Endometrium (tissue), 2 donors: ENCODE measurements at regions not wholly inside any gene's neighbourhood (a gene's known extent, or its start where the extent isn't known, plus 50 kb on each side); places are given as distances from the start of the nearest gene placed in this dataset.
"Not testable (repeated sequence)": the region's sequence is repeated elsewhere in the genome, so short reads cannot be mapped to it uniquely, and the experiment has no call there.

ENCODE experiments used
- FAIRE-seq: peaks from 2 replicates; lab custom pipeline; 2012; peaks lifted over from hg19 to GRCh38; lab: Jason Lieb, UNC
- donor health status: control.
- donor health status: control.

DNA sequence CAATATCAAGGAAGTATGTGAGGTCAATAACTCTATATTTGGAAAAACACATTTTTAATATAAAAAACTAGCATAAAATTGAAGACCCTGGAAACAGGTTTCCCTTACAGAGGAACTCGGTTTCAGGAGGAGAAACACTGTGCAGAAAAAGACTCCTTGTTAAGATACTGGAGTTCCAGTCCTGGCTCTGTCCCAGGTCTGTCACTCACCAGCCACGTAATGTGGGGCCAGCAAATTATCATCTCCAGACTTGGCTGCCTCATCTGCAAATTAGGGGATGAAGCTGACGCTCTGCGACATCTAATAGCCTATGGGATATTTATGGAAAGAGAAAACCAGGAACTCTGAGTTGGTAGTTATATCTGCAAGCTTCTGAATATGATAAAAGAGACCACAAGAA lies 702.7 kb downstream of the EPHA7 start:
- no peak for FAIRE-seq

DNA sequence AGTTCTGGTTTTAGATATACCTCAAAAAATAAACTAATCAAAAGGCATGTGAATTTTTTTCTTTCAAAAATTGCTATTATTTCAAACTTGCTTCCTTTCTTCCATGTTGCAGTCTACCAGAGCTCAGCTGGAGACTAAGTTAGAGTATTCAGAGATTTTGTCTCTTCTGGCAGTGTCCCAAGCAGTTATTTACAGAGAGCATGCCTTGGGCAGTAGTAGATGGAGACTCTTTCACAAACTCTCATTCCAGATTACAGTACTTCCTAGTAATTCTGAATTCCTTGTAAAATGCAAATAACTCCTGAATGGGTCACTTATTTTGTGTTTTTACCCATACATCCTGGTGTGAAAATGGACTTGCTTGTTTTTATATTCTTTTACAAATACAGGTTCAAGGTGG lies 703.4 kb downstream of the EPHA7 start:
- no peak for FAIRE-seq

DNA sequence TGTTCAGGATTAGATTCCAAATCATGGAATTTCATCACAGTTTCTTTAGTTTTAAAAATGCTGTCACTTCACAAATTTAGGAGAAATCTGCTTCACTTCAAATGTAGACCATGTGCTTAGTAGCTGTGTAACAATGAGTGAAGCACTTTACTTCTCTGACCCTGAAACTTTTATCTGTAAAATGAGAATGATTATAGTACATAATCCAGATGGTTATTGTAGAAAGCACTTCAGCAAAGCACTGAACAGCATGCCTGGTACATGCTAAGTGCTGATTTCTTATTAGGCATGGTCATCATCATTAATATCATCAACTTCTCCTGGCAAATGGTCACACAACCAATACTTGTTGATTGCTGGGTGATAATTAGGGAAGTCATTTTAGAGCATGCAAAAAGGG lies 705.0 kb downstream of the EPHA7 start:
- no peak for FAIRE-seq

DNA sequence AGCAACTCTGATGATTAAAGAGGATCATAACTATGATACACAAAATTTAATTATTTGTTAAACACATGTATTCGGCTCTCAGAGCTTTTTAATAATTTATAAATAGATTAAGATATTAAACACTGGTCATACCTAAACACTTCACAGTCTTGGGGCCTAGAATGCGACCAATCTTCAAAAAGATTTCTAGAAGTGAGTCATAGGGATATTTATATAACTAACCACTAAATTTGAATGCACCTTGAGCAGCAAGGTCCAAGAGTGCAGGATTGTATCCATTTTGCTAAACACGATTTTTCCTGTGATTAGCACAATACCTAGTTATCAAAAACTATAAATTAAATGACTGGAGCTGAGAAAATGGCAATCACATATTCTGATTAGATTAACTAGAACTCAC lies 709.3 kb downstream of the EPHA7 start:
- no peak for FAIRE-seq

DNA sequence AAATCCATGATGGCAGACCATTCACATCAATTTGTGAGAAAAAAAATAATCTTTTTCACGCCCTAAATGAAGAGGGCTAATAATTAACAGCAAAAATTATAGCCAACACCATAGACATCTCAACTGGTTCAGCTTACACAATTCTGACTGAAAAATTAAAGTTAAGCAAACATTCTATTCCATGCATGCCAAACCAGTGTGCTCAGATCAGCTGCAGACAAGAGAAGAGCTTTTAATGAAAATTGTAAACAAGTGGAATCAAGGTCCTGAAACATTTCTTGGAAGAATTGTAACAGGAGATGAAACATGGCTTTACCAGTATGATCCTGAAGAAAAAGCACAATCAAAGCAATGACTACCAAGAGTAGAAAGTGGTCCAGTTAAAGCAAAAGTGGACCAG lies 710.4 kb downstream of the EPHA7 start:
- FAIRE-seq: no peak

DNA sequence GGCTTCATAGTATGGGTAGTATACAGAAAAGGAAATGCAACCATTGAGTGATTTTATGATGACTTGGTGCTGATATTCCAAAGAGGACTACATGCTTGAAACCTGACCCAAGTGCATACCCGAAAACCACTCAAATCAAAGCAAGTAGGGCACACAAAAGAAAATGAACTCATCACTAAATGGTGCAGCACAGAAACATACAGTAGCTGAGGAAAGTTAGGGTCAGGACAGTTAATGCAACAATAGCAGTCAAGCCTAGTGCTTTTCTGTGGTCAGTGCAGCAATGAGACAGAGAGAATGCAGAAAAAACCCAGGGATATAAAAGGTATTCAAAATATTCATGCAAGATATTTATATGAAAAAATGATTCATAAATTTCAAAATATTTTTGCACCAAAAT lies 711.1 kb downstream of the EPHA7 start:
- no peak for FAIRE-seq

DNA sequence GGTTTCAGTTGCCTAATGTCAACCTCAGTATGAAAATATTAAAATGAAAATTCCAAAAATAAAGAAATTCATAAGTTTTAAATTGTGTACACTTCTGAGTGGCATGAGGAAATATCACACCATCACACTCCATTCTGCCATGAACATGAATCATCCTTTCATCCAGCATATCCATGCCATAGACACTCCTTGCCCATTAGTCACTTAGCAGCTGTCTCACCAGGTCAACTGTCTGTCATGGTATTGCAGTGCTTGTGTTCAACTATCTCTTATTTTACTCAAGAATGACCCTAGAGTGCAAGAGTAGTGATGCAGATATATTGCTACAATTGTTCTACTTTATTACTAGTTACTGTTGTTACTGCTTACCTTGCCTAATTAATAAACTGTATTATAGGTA lies 712.4 kb downstream of the EPHA7 start:
- no peak for FAIRE-seq

DNA sequence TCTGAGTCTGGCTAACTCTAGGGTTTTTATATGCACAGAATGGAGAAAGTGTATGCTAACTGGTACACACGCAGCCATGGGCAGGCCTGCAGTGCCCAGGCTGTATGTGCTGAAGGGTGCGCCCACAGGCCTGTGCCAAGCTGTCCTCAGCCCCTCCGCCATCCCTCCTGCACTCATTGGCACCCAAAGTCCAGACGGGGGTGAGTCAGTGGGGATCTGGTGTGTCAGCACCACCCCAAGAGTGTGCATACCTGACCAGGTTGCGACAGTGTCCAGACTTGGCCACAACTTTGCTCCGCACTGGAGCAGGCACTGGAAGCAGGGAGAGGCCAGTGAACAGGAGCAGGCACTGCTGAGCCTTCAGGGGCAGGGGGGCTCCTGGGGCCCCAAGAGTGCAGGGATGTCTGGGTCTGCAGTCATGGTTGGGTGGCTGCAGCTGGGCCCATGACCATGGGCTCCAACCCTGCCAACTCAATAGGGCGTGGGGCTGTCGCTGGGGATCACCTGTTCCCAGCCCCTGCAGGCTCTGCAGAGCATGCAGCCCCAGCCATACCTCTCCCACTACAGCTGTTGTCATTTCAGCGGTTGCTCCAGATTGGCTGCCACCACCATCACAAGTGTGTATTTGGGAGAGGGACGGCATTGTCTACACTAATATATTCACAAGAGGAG lies 717.8 kb downstream of the EPHA7 start:
- no peak for FAIRE-seq

DNA sequence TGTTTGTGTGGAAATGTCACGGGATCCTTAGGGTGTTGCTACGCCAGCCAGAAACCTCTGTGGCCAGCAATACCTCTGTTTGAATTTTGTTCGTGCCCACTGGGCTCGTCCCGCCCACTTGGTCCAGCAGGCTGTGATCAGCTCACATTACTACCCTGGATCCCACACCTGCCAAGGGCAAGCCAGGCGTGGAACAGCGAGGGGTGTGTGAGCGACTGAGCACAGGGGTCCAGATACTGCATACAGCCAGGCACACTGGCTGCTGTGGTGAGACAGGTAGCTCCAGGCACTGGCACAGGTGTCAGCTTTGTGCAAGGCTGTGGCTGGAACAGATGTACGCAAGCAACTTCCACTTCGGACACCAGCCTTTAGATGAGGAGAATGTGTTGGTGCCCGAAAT lies 718.9 kb downstream of the EPHA7 start:
- no peak for FAIRE-seq

DNA sequence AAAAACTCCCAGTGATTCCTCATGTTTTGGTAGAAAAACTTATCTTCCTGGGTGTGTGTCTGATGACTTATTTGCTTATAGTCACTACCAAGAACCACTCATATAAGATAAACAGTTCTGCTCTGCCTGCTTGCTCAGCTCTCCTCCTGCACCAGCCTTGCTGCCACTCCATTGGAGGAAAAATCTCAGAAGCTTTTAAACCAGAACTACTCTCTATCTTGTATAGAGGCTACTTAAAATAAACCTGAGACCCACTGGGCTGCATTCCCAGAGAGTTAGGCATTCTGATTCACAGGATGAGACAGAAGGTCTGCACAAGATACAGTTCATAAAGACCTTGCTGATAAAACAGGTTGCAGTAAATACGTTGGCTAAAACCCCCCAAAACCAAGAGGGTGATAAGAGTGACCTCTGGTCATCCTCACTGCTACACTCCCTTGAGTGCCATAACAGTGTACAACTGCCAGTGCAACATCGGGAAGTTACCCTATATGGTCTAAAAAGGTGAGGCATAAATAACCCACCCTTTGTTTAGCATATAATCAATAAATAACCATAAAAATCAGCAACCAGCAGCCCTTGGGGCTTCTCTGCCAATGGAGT lies 728.3 kb downstream of the EPHA7 start:
- no peak for FAIRE-seq

DNA sequence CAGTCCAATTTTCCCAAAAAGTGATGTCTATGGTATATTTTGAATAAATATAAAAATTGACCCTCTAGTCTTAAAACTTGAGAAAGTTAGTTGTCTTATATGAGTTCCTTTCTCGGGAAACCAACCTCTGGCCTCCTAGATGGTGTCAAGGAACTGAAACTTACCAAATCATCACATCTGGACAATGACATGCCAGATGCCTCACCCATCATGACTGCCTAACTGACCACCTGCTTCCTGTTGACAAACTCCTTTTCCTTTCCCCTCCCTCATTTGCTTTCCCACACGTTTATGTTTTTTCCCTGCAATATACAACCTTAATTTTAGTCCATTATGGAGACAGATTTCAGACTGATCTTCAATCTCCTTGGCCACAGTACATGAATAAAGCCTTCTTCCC lies 731.0 kb downstream of the EPHA7 start:
- FAIRE-seq: no peak

DNA sequence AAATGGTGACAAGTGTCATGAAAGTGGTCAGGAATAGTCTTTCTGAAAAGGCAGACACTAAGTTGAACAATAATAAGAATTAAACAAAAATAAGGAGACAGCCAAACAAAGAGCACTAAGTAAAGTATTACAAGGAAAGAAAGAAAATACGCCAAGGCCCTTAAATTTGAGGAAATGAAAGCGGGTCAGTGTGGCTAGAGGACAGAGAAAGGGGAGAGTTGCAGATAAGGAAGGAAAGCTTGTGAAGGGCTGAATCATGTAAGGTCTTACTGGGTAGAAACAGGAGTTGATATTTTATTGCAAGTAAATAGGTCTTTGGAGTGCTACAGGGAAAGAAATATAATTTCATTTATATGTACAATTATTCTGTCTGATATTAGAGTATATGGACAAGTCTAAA lies 732.1 kb downstream of the EPHA7 start:
- FAIRE-seq: no peak

DNA sequence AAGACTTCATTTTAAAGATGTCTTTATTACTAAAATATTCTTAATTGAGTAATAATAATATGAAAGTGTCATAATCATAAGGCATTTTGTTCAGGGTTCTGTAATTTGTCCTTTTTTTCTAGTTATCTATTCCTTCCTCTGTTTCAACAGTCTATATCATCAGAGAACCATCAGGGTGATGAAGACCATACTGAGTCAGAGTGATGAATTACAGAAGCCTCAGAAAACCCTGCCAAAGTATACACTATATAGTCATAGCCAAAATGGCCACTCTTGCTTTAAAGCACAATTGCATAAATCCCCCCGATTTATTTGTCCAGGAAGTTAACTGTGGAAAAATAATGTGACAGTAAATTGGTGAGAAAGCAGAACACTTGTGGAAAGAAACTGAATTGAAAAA lies 735.0 kb downstream of the EPHA7 start:
- no peak for FAIRE-seq

DNA sequence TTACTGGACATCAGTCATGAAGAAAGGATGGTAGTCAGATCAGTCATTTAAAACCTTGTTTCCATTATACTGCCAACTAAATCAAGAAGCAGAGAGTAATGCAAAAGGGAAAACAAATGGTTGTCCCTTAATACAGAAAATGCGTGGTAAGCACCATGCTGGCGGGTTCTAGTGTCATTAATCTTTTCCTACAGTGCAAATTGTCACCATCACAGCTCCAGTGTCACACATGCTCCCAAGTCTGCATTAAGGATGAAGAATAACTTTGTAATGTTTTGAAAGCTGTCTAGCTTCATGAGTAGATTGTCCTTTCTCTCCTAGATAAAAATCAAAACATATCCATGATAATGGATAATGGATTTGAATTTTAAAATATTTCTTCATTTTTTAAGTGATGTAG lies 735.6 kb downstream of the EPHA7 start:
- no peak for FAIRE-seq

DNA sequence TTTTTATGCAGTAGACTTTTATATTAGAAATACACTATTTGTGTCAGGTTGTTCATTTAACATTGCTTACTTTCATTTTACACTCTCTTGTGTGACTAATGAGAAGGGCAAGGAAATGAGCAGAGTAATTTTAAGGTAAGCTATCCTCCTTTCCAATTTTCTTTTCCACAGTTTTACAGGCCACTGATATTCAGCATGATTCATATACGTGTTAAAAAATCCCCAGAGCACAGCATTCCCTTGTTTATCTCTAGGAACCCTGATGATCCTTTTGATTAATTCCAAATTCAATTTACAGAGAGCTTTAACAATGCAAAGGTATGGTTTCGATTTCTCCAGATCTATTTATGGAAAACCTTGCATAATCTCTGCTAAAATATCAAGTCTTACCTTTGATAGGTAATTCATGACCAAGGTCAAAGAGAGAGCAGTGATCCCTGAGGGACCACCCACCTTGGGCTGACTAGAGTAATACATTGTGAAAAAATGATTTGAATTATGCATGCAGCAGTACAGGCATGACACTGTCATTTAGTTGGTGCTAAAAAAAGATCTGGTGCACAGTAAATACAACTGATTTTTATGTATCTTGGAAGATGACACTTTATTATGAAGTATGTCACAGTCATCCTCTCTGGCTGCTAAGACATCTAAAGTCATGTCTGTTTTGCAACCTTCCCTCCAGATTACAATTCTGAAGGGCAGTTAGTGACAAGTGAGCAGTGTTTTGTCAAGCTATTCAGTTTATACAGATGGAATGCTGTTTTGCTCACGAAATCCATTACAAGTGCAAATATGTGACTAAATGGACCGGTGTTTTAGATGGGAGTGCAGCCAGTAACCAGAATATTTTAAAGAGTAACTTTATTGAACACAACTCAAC lies 736.6 kb downstream of the EPHA7 start:
- no peak for FAIRE-seq

DNA sequence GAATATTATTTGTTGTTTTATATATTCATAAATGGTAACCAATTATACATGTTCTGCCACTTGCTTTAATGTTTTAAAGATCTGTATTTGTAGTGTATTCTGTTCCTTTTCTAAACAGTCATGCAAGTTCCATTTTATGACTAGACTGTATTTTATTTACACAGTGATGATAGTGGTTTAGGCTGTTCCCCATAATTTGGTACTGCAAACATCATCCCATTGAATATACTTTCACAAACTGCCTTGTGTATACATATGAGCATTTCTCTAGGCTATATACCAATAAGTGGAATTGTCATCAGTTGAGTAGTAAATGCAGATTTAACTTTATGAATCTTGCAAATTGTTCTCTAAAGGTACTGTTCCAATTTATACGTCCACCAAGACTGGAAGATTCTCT lies 738.0 kb downstream of the EPHA7 start:
- FAIRE-seq: no peak

DNA sequence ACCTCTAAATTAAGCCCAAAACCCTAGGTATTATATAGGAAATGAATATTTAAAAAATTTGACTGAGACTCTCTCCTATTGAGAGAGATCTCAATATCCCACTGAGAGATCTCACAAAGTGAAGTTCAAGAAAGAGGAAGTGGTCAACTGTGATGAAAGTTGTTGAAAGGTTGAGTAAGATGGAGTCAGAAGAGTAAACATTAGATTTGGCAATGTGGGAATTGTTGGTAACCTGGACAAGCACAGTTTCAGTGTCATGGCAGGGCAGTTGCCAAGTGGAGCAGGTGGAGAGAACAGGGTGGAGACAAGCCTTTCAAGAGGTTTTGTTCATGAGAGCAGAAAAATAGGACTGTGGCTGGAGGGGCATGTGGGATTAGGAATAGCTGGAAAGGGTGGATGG lies 747.9 kb downstream of the EPHA7 start:
- not testable (repeated sequence) for FAIRE-seq

DNA sequence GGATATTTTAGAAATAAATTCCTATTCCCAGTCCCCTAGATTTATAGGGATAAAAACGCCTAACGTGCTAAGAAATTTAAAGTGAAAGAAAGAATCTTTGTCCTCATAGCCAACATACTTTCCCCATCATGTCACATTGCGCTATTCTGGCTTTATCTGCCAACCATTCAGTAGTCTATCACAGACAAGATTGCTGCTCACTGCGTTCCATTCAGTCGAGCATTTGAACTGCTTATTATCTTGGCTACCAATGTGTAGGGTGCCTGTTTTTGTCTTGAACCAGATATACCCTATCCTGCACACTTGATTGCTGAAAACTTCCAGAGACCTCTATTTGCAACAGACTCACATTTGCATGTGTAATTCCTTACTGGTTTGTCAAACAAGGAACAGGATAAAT lies 751.5 kb downstream of the EPHA7 start:
- FAIRE-seq: no peak

DNA sequence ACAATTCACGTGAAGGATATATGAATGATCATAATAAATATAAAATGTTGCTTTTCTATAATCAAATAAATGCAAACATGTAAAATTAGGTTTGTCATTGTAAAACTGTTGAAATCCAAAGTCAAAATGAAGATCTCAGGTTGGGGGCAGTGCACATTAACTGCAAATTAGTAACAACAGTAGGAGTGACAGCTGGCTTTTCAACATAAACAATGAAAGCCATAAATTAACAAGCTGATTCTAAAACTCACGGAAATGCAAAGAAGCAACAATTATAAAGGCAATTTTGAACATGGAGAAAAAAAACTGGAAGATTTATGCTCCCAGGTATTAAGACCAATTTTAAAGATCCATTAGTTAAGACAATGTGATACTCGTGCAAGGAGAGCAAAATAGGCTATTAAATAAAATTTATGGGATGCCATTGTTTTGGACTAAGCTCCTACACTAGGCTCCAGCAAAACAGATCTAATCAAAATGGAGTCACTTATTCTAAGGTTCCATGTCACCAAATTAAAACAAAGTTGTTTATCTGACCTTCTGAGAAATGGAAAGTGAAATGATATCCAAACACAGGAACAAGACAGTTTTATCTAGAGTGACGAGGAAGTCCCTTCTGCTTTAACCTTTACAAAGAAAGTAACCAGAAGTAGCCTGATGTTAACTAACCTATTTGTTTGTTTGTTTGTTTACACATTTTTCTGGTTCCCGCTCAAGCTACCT lies 770.8 kb downstream of the EPHA7 start:
- FAIRE-seq: no peak

DNA sequence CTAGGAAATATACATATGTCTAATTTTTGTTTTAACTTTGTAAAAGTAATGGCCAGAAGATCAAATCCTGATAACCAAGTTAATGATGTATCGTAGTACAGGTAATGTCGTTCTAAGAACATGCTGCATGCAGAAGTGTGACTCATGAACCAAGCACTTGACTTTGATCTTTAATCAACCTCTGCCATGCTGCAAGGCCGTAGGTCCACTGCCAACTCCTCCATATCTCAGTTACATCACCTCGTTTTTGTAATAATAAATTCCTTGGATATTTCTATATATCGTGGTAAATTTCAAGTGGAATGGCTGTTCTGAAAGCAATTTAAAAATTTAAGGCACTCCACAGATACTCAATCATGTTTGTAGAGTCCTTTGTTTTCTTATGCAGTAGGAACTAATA lies 771.7 kb downstream of the EPHA7 start:
- no peak for FAIRE-seq

DNA sequence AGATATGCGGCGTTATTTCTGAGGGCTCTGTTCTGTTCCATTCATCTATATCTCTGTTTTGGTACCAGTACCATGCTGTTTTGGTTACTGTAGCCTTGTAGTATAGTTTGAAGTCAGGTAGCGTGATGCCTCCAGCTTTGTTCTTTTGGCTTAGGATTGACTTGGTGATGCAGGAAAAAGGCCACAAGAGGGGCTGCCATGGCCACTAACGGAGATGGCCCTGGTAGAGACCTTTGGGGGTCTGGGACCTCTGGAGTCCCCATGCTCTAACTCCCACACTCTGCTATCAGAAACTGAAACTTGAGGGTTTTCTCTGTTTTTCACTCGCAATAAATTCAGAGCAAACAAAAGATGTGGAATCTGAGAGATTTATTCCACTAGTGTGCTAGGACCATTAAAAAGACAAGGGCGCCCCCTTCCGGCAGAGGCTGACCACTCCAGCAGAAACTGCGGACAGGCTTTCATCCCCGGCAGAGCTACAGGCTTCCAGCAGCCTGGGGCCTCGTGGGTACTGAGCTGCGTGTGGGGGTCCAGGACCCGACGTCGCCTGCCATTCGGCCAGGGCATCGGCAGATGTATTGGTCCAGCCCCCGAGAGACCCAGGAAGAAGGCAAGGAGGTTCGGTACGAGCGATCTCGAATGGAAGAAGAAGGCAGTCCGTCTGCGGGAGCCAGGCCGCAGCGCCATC lies 775.1 kb downstream of the EPHA7 start:
- not testable (repeated sequence) for FAIRE-seq

DNA sequence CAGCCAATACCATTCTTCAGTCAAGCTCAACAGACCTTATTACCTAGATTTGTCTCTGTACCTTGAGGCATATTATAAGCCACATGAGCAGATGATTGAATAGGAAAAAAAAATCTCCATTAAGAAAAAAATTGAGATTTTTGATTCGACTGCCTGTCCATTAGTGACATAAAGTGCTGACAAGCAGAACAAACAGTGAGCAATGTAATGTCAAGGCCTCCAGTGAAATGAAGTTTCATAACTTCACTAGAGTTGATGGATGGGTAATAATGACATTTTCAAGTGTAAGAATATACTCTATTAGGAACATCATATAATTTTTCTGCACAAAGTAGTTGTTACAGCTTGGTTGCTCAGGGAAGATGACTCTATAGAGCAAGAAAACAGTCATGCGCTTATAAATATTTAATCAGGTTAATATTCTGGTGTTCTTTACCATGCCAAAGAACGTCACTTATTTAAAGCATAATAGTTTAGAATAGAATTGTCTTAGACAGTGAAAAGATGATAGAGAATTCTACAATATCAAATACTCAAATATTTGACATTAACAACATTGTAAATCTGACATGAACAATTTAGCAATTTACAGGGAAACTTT lies 783.7 kb downstream of the EPHA7 start:
- FAIRE-seq: no peak
